ENCODE measurements at regions not wholly inside any gene's neighbourhood (a gene's known extent, or its start where the extent isn't known, plus 50 kb on each side); places are given as distances from the start of the nearest gene placed in this dataset.

DNA sequence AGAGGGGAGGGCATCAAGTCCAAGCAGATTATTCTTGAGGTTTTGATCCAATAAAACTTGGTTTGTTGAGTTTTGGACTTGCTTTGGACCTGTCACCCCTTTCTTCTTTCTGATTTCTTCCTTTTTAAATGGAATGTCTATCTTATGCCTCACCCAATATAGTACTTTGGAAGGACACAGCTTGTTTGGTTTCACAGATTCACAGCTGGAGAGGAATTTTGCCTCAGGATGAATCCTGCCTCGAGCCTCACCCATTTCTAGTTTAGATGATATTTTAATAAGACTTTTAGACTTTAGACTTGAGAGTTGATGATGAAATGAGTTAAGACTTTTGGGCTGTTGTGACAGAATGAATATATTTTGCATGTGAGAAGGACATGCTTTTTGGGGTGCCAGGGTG is 136.9 kb upstream of the PDE5A start:
- no peak for ATAC-seq (ENCODE audit: low FRiP score)

DNA sequence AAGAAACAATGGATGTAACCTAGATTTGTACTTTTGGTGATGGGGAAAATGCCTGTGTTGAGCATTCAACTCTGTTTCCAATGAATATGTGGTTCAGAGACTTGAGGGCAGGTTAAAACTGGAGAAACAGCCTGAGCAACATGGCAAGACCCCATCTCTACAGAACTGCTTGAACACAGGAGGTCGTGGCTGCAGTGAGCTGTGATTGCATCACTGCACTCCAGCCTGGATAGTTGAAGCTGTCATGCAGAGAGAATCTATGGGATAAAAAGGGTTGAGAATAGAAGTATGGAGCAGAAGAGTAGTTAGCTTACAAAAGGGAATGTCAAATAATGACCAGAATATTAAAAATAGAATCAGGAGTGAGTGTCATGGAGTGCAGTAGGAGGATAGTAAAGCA is 134.8 kb upstream of the PDE5A start:
- no peak for ATAC-seq (ENCODE audit: low FRiP score)
- no peak for DNase-seq (ENCODE audit: low spot score)
- TF ChIP-seq, protein P1, sequence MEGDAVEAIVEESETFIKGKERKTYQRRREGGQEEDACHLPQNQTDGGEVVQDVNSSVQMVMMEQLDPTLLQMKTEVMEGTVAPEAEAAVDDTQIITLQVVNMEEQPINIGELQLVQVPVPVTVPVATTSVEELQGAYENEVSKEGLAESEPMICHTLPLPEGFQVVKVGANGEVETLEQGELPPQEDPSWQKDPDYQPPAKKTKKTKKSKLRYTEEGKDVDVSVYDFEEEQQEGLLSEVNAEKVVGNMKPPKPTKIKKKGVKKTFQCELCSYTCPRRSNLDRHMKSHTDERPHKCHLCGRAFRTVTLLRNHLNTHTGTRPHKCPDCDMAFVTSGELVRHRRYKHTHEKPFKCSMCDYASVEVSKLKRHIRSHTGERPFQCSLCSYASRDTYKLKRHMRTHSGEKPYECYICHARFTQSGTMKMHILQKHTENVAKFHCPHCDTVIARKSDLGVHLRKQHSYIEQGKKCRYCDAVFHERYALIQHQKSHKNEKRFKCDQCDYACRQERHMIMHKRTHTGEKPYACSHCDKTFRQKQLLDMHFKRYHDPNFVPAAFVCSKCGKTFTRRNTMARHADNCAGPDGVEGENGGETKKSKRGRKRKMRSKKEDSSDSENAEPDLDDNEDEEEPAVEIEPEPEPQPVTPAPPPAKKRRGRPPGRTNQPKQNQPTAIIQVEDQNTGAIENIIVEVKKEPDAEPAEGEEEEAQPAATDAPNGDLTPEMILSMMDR (IDR thresholded peaks at IDR 0.05): no peak

More for the DNA sequence above, 136.9 kb upstream of the PDE5A start:
- TF ChIP-seq, protein P1 (IDR thresholded peaks at IDR 0.05): no peak
- no peak for DNase-seq (ENCODE audit: low spot score)

DNA sequence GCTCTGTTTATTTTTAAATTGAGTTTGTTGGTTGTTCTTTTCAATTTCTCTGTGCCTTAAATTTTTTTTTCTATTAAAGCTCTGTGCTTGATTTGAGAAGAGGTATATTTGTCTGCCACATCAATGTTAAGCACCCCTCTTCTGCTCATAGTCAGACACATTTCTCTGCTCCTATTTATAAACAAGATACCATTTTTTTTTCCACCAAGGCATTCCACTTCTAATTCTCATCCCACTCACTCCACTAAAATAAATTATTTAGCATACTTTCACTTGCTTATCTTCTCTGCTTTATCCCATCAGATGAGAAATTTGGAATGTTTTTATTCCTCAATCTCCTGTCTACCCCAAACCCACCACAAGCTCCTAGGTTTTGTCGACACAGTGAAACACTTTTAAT is 127.0 kb upstream of the PDE5A start:
- ATAC-seq (ENCODE audit: low FRiP score) (no peak), DNase-seq (ENCODE audit: low spot score) (no peak)
- TF ChIP-seq, protein P1 (IDR thresholded peaks at IDR 0.05): no peak

DNA sequence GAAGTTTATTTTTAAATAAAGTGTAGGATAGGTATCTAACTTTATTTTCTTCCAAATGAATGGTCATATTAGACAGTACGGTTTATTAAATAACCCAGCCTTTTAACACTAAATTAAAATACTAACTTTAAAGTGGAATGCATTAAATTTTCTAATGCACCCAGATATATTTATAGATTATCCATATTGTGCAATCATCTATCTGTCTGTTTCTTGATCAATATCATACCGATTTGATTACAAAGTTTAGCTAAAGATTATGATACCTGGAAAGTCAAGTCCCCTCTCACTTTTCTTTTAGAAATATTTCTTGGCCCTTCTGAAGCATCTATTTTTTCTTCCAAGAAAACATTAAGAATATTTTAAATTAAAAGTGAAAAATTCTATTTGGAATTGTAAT is 124.3 kb upstream of the PDE5A start:
- TF ChIP-seq, protein P1 (IDR thresholded peaks at IDR 0.05): no peak
- no peak for DNase-seq (ENCODE audit: low spot score)
- ATAC-seq (ENCODE audit: low FRiP score): no peak

DNA sequence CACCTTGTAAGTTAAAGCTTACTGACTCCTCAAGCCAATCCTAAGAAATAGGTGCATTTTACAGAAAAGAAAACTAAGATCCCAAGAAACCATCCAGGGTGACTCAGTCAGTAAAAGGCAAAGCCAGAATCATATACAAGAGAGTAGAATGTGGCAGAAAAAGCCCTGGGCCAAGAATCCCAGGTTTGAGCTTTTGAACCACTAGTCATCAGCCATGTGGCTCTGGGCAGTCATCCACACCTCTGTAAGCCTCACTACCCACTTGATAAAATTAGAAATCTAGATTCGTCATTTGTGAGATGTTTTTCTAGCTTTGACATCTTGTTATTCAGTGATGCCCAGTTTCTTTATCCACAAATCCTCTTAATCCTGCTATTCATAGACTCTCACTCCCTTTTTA is 122.2 kb upstream of the PDE5A start:
- TF ChIP-seq, protein P1 (IDR thresholded peaks at IDR 0.05): no peak
- DNase-seq (ENCODE audit: low spot score): no peak
- no peak for ATAC-seq (ENCODE audit: low FRiP score)

DNA sequence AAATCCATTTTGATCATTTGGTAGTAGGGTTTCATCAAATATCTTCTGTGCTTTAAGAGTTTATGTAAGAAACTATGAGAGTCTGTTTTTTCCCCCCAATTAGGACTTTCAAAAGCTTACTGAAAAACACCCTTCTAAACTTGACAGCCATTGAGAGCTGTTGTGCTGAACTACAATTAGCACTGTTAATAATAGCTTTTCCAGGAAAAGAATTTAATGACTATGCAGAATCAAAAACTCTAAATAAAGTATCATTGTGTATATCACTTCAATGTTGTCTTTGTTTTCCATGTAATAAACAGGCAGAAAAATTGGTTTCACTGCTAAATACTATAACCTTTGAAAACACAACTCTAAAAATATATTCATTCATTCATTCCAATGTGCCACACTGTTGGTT is 121.4 kb upstream of the PDE5A start:
- no peak for DNase-seq (ENCODE audit: low spot score)
- ATAC-seq (ENCODE audit: low FRiP score): no peak
- TF ChIP-seq, protein P1 (IDR thresholded peaks at IDR 0.05): no peak

DNA sequence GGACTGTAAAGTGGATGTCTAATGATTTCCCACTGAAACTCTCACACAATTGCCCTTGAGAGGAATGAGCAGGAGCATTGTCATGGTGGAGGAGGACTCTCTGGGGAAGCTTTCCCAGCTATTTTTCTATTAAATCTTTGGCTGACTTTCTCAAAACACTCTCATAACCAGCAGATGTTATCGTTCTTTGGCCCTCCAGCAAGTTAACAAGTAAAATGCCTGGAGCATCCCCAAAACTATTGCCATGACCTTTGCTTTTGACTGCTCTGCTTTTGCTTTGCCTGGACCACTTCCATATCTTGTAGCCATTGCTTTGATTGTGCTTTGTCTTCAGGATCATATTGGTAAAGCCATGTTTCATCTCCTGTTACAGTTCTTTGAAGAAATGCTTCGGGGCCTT is 120.2 kb upstream of the PDE5A start:
- no peak for ATAC-seq (ENCODE audit: low FRiP score)
- TF ChIP-seq, protein P1 (IDR thresholded peaks at IDR 0.05): no peak
- no peak for DNase-seq (ENCODE audit: low spot score)
